HCT116 (cell line): ENCODE measurements at regions not wholly inside any gene's neighbourhood (a gene's known extent, or its start where the extent isn't known, plus 50 kb on each side); places are given as distances from the start of the nearest gene placed in this dataset.

Experiments used
- ATAC-seq: fragments of 200-7000 bp; cut with Tn5 transposase; 2 replicates; pipeline ENCODE4 v1.9.1; 2020; ENCODE audit warnings: mild to moderate bottlenecking, moderate library complexity
- BruUV-seq: library from RNA; stranded (reverse); fragments of 400-500 nt; replicated peaks from 2 replicates; lab custom pipeline; 2021; lab: Mats Ljungman, UMichigan
- CTCF ChIA-PET: fragments of 300-600 bp; sonication (Branson Sonifier 250); formaldehyde crosslinking; loops from one replicate; lab custom pipeline; 2021; ENCODE audit warnings: antibody characterized with exemption; lab: Charles Lee
- POLR2A ChIA-PET: fragments of 300-600, 350-600 bp; sonication (Branson Sonifier 250); formaldehyde crosslinking; loops from one replicate; lab custom pipeline; 2021; ENCODE audit warnings: antibody characterized with exemption; lab: Charles Lee
- RAD21 ChIA-PET, 2 experiments: fragments of 300-600 bp; sonication (Branson Sonifier 250); formaldehyde crosslinking; loops; one replicate each; lab custom pipeline; 2023; ENCODE audit warnings: low total read pairs in 2 of 2; ENCODE audit not compliant: uncharacterized antibody in 2 of 2, unreplicated experiment in 2 of 2, low non-redundant PET in 1 of 2; lab: Charles Lee
- DNase-seq: peaks from one replicate; pipeline ENCODE4 v3.0.0-alpha.2; 2010; ENCODE audit warnings: low read depth, low spot score
- H2AFZ ChIP-seq: fragments of 200-600 bp; shearing (Covaris generic), sonication (generic); 2 replicates; pipeline ENCODE4 v1.6.1; 2017; ENCODE audit warnings: low read depth, mixed run types, mixed read lengths, antibody characterized with exemption, low read length; ENCODE audit not compliant: poor library complexity, severe bottlenecking
- H3K27ac ChIP-seq: 2 replicates; pipeline ENCODE4 v1.5.1; 2012; ENCODE audit warnings: low read depth, low read length
- H3K27me3 ChIP-seq: fragments of 200-600 bp; sonication (generic); 2 replicates; pipeline ENCODE4 v1.6.1; 2016; ENCODE audit warnings: mixed run types, low read length, mixed read lengths; ENCODE audit not compliant: insufficient read depth
- H3K36me3 ChIP-seq, 2 experiments: fragments of 200-500 bp in 1 of 2; fragments of 200-600 bp in 1 of 2; sonication (Bioruptor generic) in 1 of 2; sonication (generic) in 1 of 2; 2 replicates each; pipeline versions ENCODE4 v1.5.1 to v1.6.1; 2014 to 2016; ENCODE audit warnings: low read length in 2 of 2, inconsistent platforms in 1 of 2, mixed read lengths in 1 of 2, mixed run types in 1 of 2; ENCODE audit not compliant: insufficient read depth in 2 of 2, control insufficient read depth in 1 of 2
- H3K4me1 ChIP-seq, 2 experiments: fragments of 200-600 bp in 1 of 2; sonication (generic) in 1 of 2; 2 replicates each; pipeline versions ENCODE4 v1.5.1 to v1.6.1; 2012 to 2017; ENCODE audit warnings: low read length in 2 of 2, inconsistent platforms in 1 of 2, mild to moderate bottlenecking in 1 of 2, mixed read lengths in 1 of 2, mixed run types in 1 of 2, moderate library complexity in 1 of 2; ENCODE audit not compliant: insufficient read depth in 2 of 2, control insufficient read depth in 1 of 2
- H3K4me2 ChIP-seq: fragments of 200-600 bp; sonication (generic); 2 replicates; pipeline ENCODE4 v1.6.1; 2017; ENCODE audit warnings: mixed run types, low read length, mixed read lengths
- H3K4me3 ChIP-seq, 2 experiments: fragments of 200-600 bp in 1 of 2; sonication (generic) in 1 of 2; replicated peaks in 1 of 2; 2 replicates each; pipeline ENCODE4 v1.5.1; 2011 to 2016; ENCODE audit warnings: low read length in 2 of 2, control low read depth in 1 of 2, low read depth in 1 of 2, mild to moderate bottlenecking in 1 of 2, mixed read lengths in 1 of 2, mixed run types in 1 of 2
- H3K79me2 ChIP-seq: fragments of 200-600 bp; sonication (generic); 2 replicates; pipeline ENCODE4 v1.6.1; 2017; ENCODE audit warnings: mild to moderate bottlenecking, mixed run types, low read length, moderate library complexity, mixed read lengths; ENCODE audit not compliant: insufficient read depth
- H3K9ac ChIP-seq: fragments of 200-600 bp; sonication (generic); 2 replicates; pipeline ENCODE4 v1.6.1; 2016; ENCODE audit warnings: low read length, mixed read lengths
- H3K9me2 ChIP-seq: fragments of 200-600 bp; sonication (generic), shearing (Covaris generic); 2 replicates; pipeline ENCODE4 v1.6.1; 2017; ENCODE audit warnings: mixed run types, mild to moderate bottlenecking, moderate library complexity; ENCODE audit not compliant: insufficient read depth
- H3K9me3 ChIP-seq, 2 experiments: fragments of 200-500 bp in 1 of 2; fragments of 200-600 bp in 1 of 2; sonication (Bioruptor generic) in 1 of 2; sonication (generic) in 1 of 2; 2 replicates each; pipeline ENCODE4 v1.6.1; 2014 to 2017; ENCODE audit warnings: low read length in 2 of 2, mixed read lengths in 2 of 2, inconsistent platforms in 1 of 2, low read depth in 1 of 2, mild to moderate bottlenecking in 1 of 2, mixed run types in 1 of 2, moderate library complexity in 1 of 2; ENCODE audit not compliant: control insufficient read depth in 1 of 2, insufficient read depth in 1 of 2
- H4K20me1 ChIP-seq: fragments of 200-600 bp; sonication (generic), shearing (Covaris generic); 2 replicates; pipeline ENCODE4 v1.6.1; 2017; ENCODE audit warnings: mixed run types, mild to moderate bottlenecking, moderate library complexity; ENCODE audit not compliant: insufficient read depth
- ATF3 ChIP-seq: IDR thresholded peaks from 2 replicates; pipeline ENCODE4 v1.6.1; 2012
- CBX3 ChIP-seq: IDR thresholded peaks from 2 replicates; pipeline ENCODE4 v1.6.1; 2012; ENCODE audit warnings: low read depth
- CEBPB ChIP-seq: IDR thresholded peaks from 2 replicates; pipeline ENCODE4 v1.6.1; 2012; ENCODE audit warnings: low read depth
- CTCF ChIP-seq, 3 experiments: fragments of 200-600 bp in 1 of 3; sonication (generic) in 1 of 3; IDR thresholded peaks in 2 of 3; conservative IDR thresholded peaks in 1 of 3; 2 replicates each; pipeline ENCODE4 v1.5.1; 2012 to 2017; ENCODE audit warnings: low read depth in 2 of 3, low read length in 2 of 3, antibody characterized with exemption in 1 of 3, borderline replicate concordance in 1 of 3, control low read depth in 1 of 3, mild to moderate bottlenecking in 1 of 3, mixed read lengths in 1 of 3, mixed run types in 1 of 3, moderate library complexity in 1 of 3; ENCODE audit not compliant: insufficient read depth in 1 of 3
- EGR1 ChIP-seq: IDR thresholded peaks from 2 replicates; pipeline ENCODE4 v1.6.1; 2012; ENCODE audit warnings: low read depth
- ELF1 ChIP-seq: IDR thresholded peaks from 2 replicates; pipeline ENCODE4 v1.6.1; 2012; ENCODE audit warnings: low read depth, borderline replicate concordance
- EZH2phosphoT487 ChIP-seq: fragments of 200-600 bp; IDR thresholded peaks from 2 replicates; pipeline ENCODE4 v1.6.1; 2018; ENCODE audit warnings: antibody characterized with exemption, borderline replicate concordance
- FOSL1 ChIP-seq: IDR thresholded peaks from 2 replicates; pipeline ENCODE4 v1.6.1; 2012; ENCODE audit warnings: low read depth
- JUND ChIP-seq: IDR thresholded peaks from 2 replicates; pipeline ENCODE4 v1.6.1; 2012
- MAX ChIP-seq: IDR thresholded peaks from 2 replicates; pipeline ENCODE4 v1.6.1; 2012
- POLR2A ChIP-seq: IDR thresholded peaks from 2 replicates; pipeline ENCODE4 v1.7.0; 2011; ENCODE audit warnings: borderline replicate concordance; ENCODE audit not compliant: insufficient read depth, insufficient read length; ENCODE audit errors: extremely low read depth
- POLR2AphosphoS5 ChIP-seq: IDR thresholded peaks from 2 replicates; pipeline ENCODE4 v1.6.1; 2011; ENCODE audit warnings: mild to moderate bottlenecking, low read depth, low read length, moderate library complexity
- RAD21 ChIP-seq: IDR thresholded peaks from 2 replicates; pipeline ENCODE4 v1.6.1; 2012; ENCODE audit warnings: low read depth, mild to moderate bottlenecking
- SIN3A ChIP-seq: IDR thresholded peaks from 2 replicates; pipeline ENCODE4 v1.6.1; 2012; ENCODE audit warnings: low read depth
- SP1 ChIP-seq: IDR thresholded peaks from 2 replicates; pipeline ENCODE4 v1.6.1; 2012; ENCODE audit warnings: low read depth
- SRF ChIP-seq: IDR thresholded peaks from 2 replicates; pipeline ENCODE4 v1.6.1; 2012; ENCODE audit warnings: low read depth
- TCF7L2 ChIP-seq: IDR thresholded peaks from 2 replicates; pipeline ENCODE4 v1.7.0; 2011; ENCODE audit warnings: borderline replicate concordance, inconsistent platforms; ENCODE audit not compliant: insufficient read depth, insufficient read length; ENCODE audit errors: extremely low read depth
- ZBTB33 ChIP-seq: IDR thresholded peaks from 2 replicates; pipeline ENCODE4 v1.6.1; 2011; ENCODE audit warnings: mild to moderate bottlenecking, low read length, moderate library complexity; ENCODE audit not compliant: insufficient replicate concordance; ENCODE audit errors: extremely low read depth
- ZFX ChIP-seq: fragments of 450-650 bp; IDR thresholded peaks from 2 replicates; pipeline ENCODE4 v1.6.1; 2017
- intact Hi-C: fragments of 100-400 bp; cut with micrococcal nuclease; formaldehyde crosslinking; loops from 2 replicates; pipeline ENCODE4 v1.10.0; 2022

- CTCF ChIA-PET, result no interaction called here
- Histone ChIP-seq H3K79me2 (no peaks in the 10 kb centered on the region), H3K27ac (no peak overlapping the region), H3K4me1 (peaks cover 0 to 47% of the 10 kb centered on the region in 2 experiments; a peak in 2 of 4 replicates), H3K27me3 (no peaks in the 10 kb centered on the region), H3K36me3 (no peaks in the 10 kb centered on the region), H3K9ac (no peak overlapping the region), H3K4me3 (no peak overlapping the region), H4K20me1 (no peaks in the 10 kb centered on the region), H3K9me2 (no peaks in the 10 kb centered on the region), H3K4me2 (no peak overlapping the region), H3K9me3 (no peaks in the 10 kb centered on the region), H2AFZ (no peak overlapping the region)
- ATAC-seq (no peak), DNase-seq (no peak)
- TF ChIP-seq SP1 (no peak), CBX3 (no peak), RAD21 (no peak), ELF1 (no peak), ATF3 (no peak), EZH2phosphoT487 (no peak), CTCF (IDR thresholded peaks at IDR 0.05 in 2 of 3, conservative IDR thresholded peaks at IDR 0.05 in 1 of 3; ENCODE audit: borderline replicate concordance in 1 of 3, insufficient read depth in 1 of 3, low read depth in 2 of 3, low read length in 2 of 3) (no peak), TCF7L2 (no peak), FOSL1 (no peak), ZBTB33 (no peak), SRF (no peak), CEBPB (no peak), POLR2A (no peak), MAX (no peak), ZFX (no peak), POLR2AphosphoS5 (no peak), EGR1 (no peak), SIN3A (no peak), JUND (no peak)
- intact Hi-C loops, result no loop called here
- RAD21 ChIA-PET, result no interaction called here
- POLR2A ChIA-PET, result no interaction called here
- no TSS peak for BruUV-seq
Measured at GRCh38 chr1:199857108-199857507, 170.4 kb upstream of the NR5A2 start.
